HG02588 (cell line): ENCODE measurements at regions not wholly inside any gene's neighbourhood (a gene's known extent, or its start where the extent isn't known, plus 50 kb on each side); places are given as distances from the start of the nearest gene placed in this dataset.

Experiments used
- ATAC-seq: cut with Tn5 transposase; IDR thresholded peaks from one replicate; pipeline ENCODE4 v1.9.1; 2021; ENCODE audit warnings: mild to moderate bottlenecking, moderate library complexity; ENCODE audit not compliant: unreplicated experiment

GRCh38 chr5:63375851-63376250 lies 586.4 kb downstream of the HTR1A start:
- no peak for ATAC-seq

GRCh38 chr5:63374085-63374484 lies 588.2 kb downstream of the HTR1A start:
- ATAC-seq, result no peak

- ATAC-seq, result no peak
Observed at GRCh38 chr5:63351164-63351563, 611.1 kb downstream of the HTR1A start.

GRCh38 chr5:63346451-63346850 lies 615.8 kb downstream of the HTR1A start:
- no peak for ATAC-seq

DNA sequence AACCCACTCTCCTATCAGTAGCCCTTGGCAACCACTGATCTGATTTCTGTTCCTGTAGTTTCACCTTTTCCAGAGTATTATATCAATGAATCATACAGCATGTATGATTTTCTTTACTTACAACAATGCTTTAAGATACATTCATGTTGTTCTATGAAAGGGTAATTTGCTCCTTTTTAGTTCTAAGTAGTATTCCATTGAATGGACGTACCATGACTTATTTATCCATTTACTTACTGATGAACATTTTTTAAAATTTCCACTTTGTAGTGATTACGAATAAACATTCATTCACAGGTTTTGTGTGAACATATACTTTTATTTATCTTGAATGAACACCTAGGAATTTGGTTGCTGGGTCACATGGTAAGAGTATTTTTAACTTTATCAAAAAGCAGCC lies 620.8 kb downstream of the HTR1A start:
- ATAC-seq, result no peak

DNA sequence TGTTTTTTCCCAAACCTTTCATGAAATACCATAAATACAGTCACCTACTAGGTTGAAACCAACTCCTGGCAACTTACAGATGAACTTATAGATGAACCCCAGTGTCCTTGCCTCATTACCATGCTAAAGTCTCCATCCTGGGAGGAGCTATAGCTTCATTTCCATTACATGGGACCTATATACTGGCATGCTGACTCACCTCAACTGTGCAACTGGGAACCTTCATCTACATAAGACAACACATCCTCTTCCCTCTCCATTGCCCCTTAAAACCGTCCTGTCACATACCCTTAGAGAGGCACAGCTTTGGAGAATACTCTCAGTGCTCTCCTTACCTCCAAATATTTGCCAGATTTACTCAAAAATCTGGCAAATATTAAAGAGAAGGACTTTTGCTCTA lies 638.3 kb downstream of the HTR1A start:
- ATAC-seq, result no peak

- ATAC-seq, result no peak
Observed at GRCh38 chr5:63314551-63314950, 647.7 kb downstream of the HTR1A start.

DNA sequence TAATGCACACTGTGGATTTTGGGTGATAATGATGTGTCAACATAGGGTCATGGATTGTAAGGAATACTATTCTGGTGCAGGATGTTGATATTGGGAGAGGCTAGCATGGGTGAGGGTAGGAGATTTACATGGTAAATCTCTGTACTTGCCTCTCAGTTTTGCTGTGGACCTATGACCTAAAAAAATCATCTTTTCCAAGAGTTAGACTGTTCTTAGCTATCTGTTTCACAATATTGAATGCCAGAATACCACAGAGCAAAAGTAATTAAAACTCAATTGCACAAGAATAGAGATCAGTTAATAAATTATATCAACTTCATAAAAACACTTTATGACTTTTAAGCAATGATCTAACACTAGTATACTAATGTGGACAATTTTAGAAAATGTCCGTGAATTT lies 651.6 kb downstream of the HTR1A start:
- no peak for ATAC-seq

DNA sequence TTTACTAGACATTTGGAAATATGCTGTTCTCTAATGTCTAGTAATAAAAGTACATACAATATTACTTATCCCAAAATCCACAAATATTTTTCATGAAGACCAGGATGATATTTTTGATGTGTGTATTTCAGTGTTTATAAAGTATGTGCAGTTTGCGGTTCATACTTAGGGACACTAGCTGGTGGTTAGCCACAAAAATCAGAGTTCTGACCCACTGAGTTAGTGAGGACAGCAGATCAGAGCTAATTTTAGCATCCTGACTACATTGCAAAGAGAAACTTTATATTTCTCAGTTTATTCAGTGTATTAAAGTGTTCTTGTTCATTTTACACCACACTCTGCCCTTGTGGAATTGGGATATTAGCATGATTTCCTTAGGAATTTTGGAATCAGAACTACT lies 655.3 kb downstream of the HTR1A start:
- ATAC-seq, result no peak

- ATAC-seq, result no peak
Observed at GRCh38 chr5:63293317-63293716, 668.9 kb downstream of the HTR1A start.

GRCh38 chr5:63286724-63287123 lies 675.5 kb downstream of the HTR1A start:
- ATAC-seq, result no peak

- ATAC-seq, result no peak
Observed at GRCh38 chr5:63263411-63263810, 684.8 kb downstream of the LRRC70 start.

GRCh38 chr5:63262185-63262981 lies 683.8 kb downstream of the LRRC70 start:
- ATAC-seq, result no peak

DNA sequence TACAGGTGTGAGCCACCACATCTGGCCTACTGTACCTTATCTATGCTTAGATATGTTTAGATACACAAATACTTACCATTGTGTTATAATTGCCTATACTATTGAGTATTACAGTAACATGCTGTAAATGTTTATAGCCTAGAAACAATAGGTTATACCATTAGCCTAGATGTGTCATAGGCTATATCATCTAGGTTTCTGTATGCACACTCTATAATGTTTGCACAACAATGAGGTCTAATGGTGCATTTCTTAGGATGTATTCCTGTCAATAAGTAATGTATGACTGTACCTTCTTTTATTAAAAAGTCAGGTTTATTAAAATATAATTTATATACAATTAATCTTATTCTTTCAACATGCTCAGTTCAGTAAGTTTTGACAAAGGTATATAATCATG lies 683.1 kb downstream of the LRRC70 start:
- ATAC-seq, result no peak

DNA sequence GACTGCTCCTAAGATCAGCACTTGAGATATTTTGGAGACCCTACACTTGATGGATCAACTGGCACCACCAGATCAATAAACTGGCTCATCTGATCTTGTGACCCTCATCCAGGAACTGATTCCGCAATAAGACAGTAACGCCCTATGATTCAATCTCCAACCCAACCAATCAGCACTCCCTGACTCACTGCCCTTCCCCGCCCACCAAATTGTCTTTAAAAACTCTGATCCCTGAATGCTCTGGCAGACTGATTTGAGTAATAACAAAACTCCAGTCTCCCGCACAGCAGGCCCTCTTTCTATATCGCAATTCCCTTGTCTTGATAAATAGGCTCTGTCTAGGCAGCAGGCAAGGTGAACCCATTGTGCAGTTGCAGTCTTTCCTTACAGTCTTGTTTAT lies 677.0 kb downstream of the LRRC70 start:
- no peak for ATAC-seq

DNA sequence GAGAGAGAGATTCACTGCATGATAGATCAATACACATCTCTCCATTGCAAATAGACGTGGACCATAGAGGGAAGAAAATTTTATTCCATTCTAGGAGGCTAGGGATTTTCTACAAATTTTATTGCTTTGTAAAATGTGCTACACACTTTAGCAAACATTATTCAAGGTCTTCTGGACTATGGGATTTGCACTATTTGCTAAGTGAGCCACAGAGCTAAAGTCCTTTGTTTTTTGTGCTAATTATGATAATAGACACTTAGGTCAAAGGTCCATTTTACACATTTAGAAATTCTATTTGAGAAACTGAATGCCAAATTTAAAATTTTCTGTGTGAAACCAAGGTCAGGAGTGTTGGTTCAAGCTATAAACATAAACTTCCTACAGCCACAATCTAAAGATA lies 672.3 kb downstream of the LRRC70 start:
- ATAC-seq, result no peak

GRCh38 chr5:63249960-63250359 lies 671.3 kb downstream of the LRRC70 start:
- ATAC-seq, result no peak

DNA sequence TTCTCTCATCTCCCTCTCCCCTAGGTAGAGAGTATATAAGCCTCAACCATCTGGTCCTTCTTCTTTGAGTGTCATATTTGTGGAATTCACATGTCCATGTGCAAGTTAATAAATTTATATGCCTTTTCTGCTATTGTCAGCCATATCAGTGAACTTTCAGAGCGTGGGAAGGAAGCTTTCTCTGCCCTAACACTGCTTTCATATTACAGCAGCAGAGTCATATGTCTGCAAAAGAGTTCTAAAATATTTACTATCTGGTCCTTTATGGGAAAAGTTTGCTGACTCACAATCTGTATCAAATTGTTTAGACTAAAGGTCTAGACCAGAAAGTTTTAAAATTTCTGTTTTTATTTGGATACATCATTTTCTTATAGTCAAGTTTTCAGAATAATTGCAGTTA lies 669.0 kb downstream of the LRRC70 start:
- ATAC-seq, result no peak

DNA sequence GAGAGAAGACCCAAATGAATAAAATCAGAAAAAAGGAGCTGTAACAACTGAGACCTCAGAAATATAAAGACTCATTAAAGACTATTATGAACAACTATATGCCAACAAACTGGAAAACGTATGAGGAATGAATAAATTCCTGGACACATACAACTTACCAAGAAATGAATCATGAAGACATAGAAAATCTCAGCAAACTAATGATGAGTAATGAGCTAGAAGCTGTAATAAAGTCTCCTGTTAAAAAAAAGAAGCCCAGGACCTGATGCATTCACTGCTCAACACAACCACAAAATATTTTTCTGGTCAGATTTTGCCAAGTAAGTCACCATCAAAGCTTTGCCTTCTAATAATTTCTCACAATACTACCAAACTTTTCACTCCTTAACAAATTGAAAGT lies 666.7 kb downstream of the LRRC70 start:
- no peak for ATAC-seq

- ATAC-seq, result no peak
Observed at GRCh38 chr5:63240063-63240755, 661.6 kb downstream of the LRRC70 start.

DNA sequence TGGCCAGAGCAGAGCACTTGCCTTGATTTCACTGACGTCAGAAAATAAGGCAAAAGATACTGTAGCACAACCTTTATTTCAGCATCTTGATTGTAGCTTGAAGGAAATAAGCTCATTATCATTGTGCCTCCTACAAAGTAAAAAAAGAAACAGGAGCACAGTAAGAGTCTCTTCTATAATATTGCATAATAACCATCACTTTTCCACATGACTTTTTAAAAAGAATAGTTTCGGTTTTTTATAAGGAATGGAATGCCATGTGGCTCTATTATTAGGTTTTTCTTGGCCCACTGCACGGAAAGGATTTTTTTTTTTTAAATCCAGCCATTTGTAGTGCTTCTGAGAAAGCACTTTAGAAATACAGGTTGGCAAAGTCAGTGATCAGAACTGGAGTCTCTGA lies 655.3 kb downstream of the LRRC70 start:
- ATAC-seq, result no peak

DNA sequence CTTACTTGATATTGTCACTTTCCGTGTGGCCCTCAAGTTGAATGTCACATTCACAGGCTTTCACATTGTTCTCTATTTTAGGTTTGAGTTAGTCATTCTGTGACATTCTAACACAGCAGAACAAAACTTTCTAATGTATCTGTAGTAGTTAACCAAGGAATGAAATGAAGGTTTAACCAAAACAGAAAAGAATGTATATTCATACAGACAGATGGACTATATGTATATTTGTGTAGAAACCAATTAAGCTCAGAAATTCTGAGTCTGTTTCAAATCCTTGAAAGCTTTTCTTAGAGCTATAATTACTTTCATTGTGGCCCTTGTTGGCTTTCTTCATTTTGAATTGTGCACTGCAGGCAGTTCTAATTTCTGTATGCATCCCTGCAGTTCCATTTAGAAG lies 654.7 kb downstream of the LRRC70 start:
- no peak for ATAC-seq

DNA sequence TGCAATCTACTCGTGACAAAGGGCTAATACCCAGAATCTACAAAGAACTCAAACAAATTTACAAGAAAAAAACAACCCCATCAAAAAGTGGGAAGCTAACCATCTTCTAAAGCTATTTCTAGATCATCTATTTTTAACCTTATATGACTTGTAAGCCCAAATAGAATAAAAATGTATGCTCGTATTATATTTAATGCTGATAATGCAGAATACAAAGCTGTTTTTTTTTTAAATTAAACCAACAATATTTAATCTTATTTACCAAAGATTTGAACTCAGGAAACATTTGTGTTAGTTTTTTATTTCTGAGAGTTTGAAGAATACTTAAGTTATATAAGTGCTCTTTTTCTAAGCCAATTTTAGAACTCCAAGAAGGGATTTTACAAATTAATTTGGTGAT lies 652.1 kb downstream of the LRRC70 start:
- ATAC-seq, result no peak
